Naive B cell (primary cell): ENCODE measurements at regions not wholly inside any gene's neighbourhood (a gene's known extent, or its start where the extent isn't known, plus 50 kb on each side); places are given as distances from the start of the nearest gene placed in this dataset.
A peak's percentile ranks its signal among the peaks of the same experiment; 100 is the strongest.

Source experiments
- ATAC-seq, 2 donors: fragments of 150-1000 bp; cut with Tn5 transposase; 2 replicates each; pipeline ENCODE4 v1.10.0; 2021; ENCODE audit warnings: low read depth in 2 of 2, mild to moderate bottlenecking in 2 of 2, moderate library complexity in 2 of 2
- DNase-seq: peaks from one replicate; pipeline ENCODE4 v3.0.0; 2022
- H3K27ac Mint-ChIP-seq, 6 donors: one replicate each; pipeline ENCODE4 v1.8.0; 2020 to 2022; ENCODE audit warnings: mild to moderate bottlenecking in 6 of 6, mixed read lengths in 6 of 6, moderate library complexity in 5 of 6, inconsistent platforms in 2 of 6
- H3K27me3 Mint-ChIP-seq, 3 donors: one replicate each; pipeline ENCODE4 v1.8.0; 2021 to 2022; ENCODE audit warnings: mixed read lengths in 3 of 3, mild to moderate bottlenecking in 1 of 3
- H3K36me3 Mint-ChIP-seq, 2 donors: one replicate each; pipeline ENCODE4 v1.8.0; 2020 to 2022; ENCODE audit warnings: mixed read lengths in 2 of 2, inconsistent platforms in 1 of 2, mild to moderate bottlenecking in 1 of 2
- H3K4me1 Mint-ChIP-seq, 3 donors: one replicate each; pipeline ENCODE4 v1.8.0; 2020 to 2022; ENCODE audit warnings: mixed read lengths in 3 of 3, inconsistent platforms in 1 of 3, mild to moderate bottlenecking in 1 of 3, moderate library complexity in 1 of 3
- H3K4me3 Mint-ChIP-seq, 8 donors: one replicate each; pipeline ENCODE4 v1.8.0; 2020 to 2022; ENCODE audit warnings: mild to moderate bottlenecking in 8 of 8, mixed read lengths in 8 of 8, moderate library complexity in 8 of 8, inconsistent platforms in 2 of 8
- H3K9me3 Mint-ChIP-seq, 7 donors: one replicate each; pipeline ENCODE4 v1.8.0; 2020 to 2022; ENCODE audit warnings: mixed read lengths in 7 of 7, mild to moderate bottlenecking in 5 of 7, inconsistent platforms in 2 of 7, moderate library complexity in 1 of 7

GRCh38 chr6:68049562-68049961 is 585.5 kb upstream of the ADGRB3 start:
- Mint-ChIP-seq H3K36me3 (no peaks in the 10 kb centered on the region), H3K4me1 (no peaks in the 10 kb centered on the region), H3K4me3 (no peak overlapping the region), H3K27me3 (no peaks in the 10 kb centered on the region), H3K9me3 (peaks cover 0 to 2% (median 0%) of the 10 kb centered on the region in 7 donors), H3K27ac (no peak overlapping the region)
- ATAC-seq (no peak), DNase-seq (no peak)

DNA sequence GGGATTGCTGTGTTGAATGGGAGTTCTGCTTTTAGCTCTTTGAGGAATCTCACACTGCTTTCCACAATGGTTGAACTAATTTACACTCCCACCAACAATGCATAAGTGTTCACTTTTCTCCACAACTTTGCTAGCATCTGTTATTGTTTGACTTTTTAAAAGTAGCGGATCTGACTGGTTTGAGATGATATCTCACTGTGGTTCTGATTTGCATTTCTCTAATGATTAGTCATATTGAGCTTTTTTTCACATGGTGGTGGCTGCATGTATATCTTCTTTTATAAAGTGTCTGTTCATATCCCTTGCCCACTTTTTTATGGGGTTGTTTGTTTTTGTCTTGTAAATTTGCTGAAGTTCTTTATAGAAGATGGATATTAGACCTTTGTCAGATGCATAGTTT is 588.3 kb upstream of the ADGRB3 start:
- Mint-ChIP-seq H3K4me1 (no peaks in the 10 kb centered on the region), H3K4me3 (no peak overlapping the region), H3K36me3 (no peaks in the 10 kb centered on the region), H3K27me3 (no peaks in the 10 kb centered on the region), H3K27ac (no peak overlapping the region), H3K9me3 (peaks cover 0 to 2% (median 0%) of the 10 kb centered on the region in 7 donors)
- DNase-seq (no peak), ATAC-seq (no peak)

GRCh38 chr6:68046302-68046701 is 588.8 kb upstream of the ADGRB3 start:
- Mint-ChIP-seq H3K27me3 (no peaks in the 10 kb centered on the region), H3K4me1 (no peaks in the 10 kb centered on the region), H3K36me3 (no peaks in the 10 kb centered on the region), H3K4me3 (no peak overlapping the region), H3K27ac (no peak overlapping the region), H3K9me3 (peaks cover 0 to 2% (median 0%) of the 10 kb centered on the region in 7 donors)
- no peak for ATAC-seq
- no peak for DNase-seq

DNA sequence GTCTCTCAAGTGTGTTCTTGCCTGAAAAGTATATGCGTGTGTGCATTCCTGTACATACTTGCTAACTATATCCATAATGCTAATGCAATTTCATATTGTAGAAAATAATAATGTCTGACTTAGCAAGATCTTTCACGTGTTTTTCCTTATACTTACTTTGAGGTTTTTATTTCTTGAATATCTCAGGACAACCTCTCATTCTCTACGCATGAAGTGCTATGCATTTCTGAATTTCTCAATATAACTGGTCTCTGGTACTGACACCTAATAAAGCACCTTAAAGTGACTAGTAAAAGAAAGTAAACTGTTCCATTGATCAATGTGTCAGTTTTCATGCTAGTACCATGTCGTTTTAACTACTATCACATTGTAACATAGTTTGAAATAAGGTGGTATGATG is 589.9 kb upstream of the ADGRB3 start:
- Mint-ChIP-seq H3K9me3 (peaks cover 0 to 2% (median 0%) of the 10 kb centered on the region in 7 donors), H3K36me3 (no peaks in the 10 kb centered on the region), H3K27me3 (no peaks in the 10 kb centered on the region), H3K4me1 (no peaks in the 10 kb centered on the region), H3K27ac (no peak overlapping the region), H3K4me3 (no peak overlapping the region)
- ATAC-seq (no peak), DNase-seq (no peak)

DNA sequence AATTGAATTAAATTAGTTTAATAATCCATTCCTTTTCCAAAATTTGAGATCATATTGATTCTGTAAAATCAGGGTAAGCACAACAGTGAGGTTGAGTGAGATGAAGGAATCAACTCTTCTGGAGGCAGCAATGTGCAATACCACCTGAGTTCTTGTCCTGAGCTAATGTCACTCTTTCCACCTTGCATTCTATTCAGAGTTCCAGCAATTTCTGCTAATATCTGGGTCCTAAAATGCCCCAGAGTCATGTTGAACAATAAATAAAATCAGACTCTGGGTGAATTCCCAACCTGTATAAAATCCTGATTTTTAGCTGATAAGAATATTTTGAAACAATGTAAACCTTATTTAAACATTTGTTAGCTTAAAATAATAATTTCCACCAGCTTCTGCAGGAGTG is 590.8 kb upstream of the ADGRB3 start:
- Mint-ChIP-seq H3K27me3 (no peaks in the 10 kb centered on the region), H3K27ac (no peak overlapping the region), H3K4me1 (no peaks in the 10 kb centered on the region), H3K36me3 (no peaks in the 10 kb centered on the region), H3K4me3 (no peak overlapping the region), H3K9me3 (peaks cover 0 to 6% (median 0%) of the 10 kb centered on the region in 7 donors)
- ATAC-seq (no peak), DNase-seq (no peak)

DNA sequence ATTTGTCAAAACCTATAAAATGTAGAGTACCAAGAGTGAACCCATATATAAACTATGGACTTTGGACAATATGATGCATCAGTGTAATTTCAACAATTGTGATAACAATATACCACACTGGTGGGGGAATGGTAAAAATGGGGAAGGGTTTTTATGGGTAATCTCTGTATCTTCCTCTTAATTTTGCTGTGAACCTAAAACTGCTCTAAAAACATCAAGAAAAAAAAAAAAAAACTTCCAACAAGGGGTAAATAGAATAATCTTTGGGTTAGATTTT is 592.0 kb upstream of the ADGRB3 start:
- no peaks in the 10 kb centered on the region for H3K36me3 Mint-ChIP-seq
- ATAC-seq (no peak), DNase-seq (no peak)
- no peak overlapping the region for H3K27ac Mint-ChIP-seq
- peaks cover 0 to 6% (median 0%) of the 10 kb centered on the region in 7 donors for H3K9me3 Mint-ChIP-seq
- no peaks in the 10 kb centered on the region for H3K27me3 Mint-ChIP-seq
- no peak overlapping the region for H3K4me3 Mint-ChIP-seq
- no peaks in the 10 kb centered on the region for H3K4me1 Mint-ChIP-seq

DNA sequence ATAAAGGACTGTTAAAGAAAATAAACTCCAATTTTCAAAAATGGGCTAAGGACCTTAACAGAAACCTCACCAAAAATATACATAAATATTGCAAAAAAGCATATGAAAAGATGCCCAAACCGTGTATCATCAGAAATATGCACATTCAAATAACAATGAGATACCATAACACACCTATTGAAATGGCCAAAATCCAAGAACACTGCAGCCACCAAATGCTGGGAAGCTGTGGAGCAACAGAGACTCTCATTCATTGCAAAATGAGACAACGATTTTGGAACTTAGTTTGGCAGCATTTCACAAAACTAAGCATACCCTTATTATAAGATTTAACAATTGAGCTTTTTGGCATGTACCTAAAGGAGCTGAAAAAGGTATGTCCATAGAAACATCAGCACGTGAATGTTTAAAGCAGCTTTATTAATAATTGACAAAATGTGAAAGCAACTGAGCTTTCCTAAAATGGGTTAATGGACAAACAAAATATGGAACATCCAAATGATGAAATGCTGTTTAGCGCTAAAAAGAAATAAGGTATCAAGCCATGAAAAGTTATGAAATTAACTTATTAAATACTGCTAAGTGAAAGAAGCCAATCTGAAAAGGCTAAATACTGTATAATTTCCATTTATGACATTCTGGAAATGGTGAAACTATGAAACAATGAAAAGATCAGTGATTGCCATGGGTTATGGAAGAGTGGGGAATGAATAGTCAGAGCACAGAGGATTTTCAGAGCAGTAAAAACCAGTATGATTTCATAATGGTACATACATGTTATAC is 592.6 kb upstream of the ADGRB3 start:
- ATAC-seq (no peak), DNase-seq (no peak)
- Mint-ChIP-seq H3K4me3 (no peak overlapping the region), H3K9me3 (peaks cover 0 to 6% (median 0%) of the 10 kb centered on the region in 7 donors), H3K27ac (no peak overlapping the region), H3K4me1 (no peaks in the 10 kb centered on the region), H3K27me3 (no peaks in the 10 kb centered on the region), H3K36me3 (no peaks in the 10 kb centered on the region)

DNA sequence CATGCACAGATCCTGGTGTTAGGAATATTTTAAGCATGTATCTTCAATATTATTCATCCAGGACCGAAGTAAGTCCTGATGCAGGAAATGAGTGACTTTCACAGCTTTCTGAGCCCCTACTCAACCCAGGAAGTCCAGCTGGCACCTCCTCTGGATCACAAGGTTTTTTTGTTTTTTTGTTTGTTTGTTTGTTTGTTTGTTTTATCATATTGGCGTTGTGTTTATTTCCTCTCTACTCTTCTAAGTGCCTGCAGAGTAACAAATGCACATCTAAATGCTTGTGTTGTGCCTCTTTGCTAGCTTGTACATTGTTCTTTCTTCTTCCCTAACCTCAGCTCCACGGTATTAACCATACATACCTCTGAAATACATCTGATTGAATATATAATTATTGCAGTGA is 594.3 kb upstream of the ADGRB3 start:
- no peak for ATAC-seq

DNA sequence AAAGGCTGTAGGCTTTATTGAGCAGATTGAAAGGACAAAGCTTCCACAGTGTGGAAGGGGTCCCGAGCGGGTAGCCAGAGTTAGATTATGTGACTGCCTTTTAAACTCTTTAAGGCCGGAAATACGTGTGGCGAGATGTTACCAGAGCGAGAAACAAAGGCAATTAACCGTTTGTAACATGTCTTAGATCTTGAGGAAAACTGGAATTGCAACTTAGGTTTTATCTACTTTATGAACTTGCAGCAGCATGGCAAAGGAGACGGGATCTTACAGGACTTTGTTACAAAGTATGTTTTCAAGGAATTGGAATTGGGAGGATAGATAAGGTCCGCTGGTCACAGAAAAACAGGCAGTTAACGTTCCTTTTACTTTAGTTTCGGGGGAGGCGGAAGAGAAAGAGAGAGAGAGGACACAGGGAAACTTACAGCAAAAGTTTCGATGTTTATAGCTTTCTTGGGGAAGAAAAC is 594.7 kb upstream of the ADGRB3 start:
- Mint-ChIP-seq H3K27ac (peak overlapping the region in 3 of 6 donors; percentile 6 to 74 (median 38)), H3K4me3 (peak overlapping the region; percentile 32 to 89 (median 74)), H3K36me3 (no peaks in the 10 kb centered on the region), H3K4me1 (no peaks in the 10 kb centered on the region), H3K27me3 (no peaks in the 10 kb centered on the region), H3K9me3 (peaks cover 0 to 9% (median 0%) of the 10 kb centered on the region in 7 donors)
- no peak for DNase-seq
- no peak for ATAC-seq

More for the DNA sequence above, 594.3 kb upstream of the ADGRB3 start:
- Mint-ChIP-seq H3K4me1 (no peaks in the 10 kb centered on the region), H3K4me3 (peak overlapping the region in 7 of 8 donors; percentile 41 to 89 (median 74)), H3K36me3 (no peaks in the 10 kb centered on the region), H3K9me3 (peaks cover 0 to 9% (median 0%) of the 10 kb centered on the region in 7 donors), H3K27me3 (no peaks in the 10 kb centered on the region), H3K27ac (peak overlapping the region in 1 of 6 donors; percentile 74)
- no peak for DNase-seq

DNA sequence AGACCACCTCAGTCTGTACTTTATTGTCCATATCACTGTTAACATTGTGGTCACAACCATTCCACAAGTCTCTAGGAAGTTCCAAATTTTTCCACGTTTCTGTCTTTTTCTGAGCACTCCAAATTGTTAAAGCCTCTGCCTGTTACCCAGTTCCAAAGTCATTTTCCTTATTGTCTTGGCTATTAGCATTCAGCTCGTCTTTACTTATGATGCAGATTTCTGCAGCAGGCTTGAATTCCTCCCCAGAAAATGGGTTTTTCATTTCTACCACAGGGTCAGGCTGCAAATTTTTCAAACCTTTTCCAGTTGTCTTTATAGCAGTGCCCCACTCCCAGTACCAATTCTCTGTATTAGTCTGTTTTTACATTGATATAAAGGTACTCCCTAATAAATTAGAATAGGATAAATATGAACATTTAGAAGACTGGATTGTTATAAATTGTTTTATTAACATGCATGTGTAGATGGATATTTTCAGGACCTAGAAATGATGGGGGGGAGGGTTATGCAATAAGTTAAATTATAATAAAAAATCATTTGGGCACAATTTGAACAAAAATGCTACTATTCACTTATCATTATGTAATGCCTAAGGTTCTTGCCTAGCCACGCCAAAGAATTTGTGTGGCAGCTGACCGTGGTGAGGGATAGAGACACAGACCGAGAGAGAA is 595.3 kb upstream of the ADGRB3 start:
- Mint-ChIP-seq H3K4me1 (no peaks in the 10 kb centered on the region), H3K27ac (peak overlapping the region in 1 of 6 donors; percentile 38), H3K4me3 (peak overlapping the region; percentile 32 to 89 (median 74)), H3K27me3 (no peaks in the 10 kb centered on the region), H3K9me3 (peaks cover 0 to 9% (median 0%) of the 10 kb centered on the region in 7 donors), H3K36me3 (no peaks in the 10 kb centered on the region)
- DNase-seq = no peak
- no peak for ATAC-seq

DNA sequence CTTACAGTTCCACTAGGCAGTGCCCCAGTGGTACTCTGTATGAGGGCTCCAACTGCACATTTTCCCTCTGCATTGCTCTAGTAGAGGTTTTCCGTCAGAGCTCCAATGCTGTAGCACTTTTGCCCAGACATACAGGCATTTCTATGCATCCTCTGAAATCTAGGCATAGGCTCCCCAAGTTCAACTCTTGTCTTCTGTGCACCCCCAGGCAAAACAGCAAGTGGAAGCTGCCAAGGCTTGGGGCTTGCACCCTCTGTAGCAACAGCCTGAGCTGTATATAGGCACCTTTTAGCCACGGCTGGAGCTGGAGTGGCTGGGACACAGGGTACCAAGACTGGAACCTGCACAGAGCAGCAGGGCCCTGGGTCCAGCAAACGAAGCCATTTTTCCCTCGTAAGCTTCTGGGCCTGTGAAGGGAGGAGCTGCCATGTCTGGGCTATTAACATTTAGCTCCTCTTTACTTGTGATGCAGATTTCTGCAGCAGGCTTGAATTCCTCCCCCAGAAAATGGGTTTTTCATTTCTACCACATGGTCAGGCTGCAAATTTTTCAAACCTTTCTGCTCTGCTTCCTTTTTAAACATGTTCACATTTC is 596.2 kb upstream of the ADGRB3 start:
- no peaks in the 10 kb centered on the region for H3K27me3 Mint-ChIP-seq
- no peaks in the 10 kb centered on the region for H3K4me1 Mint-ChIP-seq
- DNase-seq (no peak), ATAC-seq (no peak)
- H3K9me3 Mint-ChIP-seq = peaks cover 0 to 9% (median 0%) of the 10 kb centered on the region in 7 donors
- no peaks in the 10 kb centered on the region for H3K36me3 Mint-ChIP-seq
- H3K27ac Mint-ChIP-seq = no peak overlapping the region
- H3K4me3 Mint-ChIP-seq = no peak overlapping the region

DNA sequence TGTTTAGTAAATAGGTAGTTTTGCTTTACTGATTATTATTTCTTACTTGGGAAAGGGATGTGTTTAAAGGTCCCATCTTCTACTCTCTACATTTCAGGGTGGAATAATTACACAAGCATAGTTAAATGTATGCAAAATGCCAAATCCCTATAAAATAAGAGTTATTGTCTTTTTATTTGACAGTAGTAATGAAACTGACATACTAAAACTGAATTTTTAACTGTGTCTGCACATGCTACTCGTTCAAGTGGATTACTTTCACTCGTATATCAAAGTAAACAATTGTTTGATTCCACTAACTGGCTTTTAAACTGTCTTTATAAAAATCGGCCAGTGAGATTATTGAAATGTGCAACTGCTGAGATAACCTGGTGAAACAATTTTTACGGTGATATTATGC is 602.9 kb upstream of the ADGRB3 start:
- H3K4me3 Mint-ChIP-seq = no peak overlapping the region
- H3K36me3 Mint-ChIP-seq = no peaks in the 10 kb centered on the region
- H3K4me1 Mint-ChIP-seq = no peaks in the 10 kb centered on the region
- no peak overlapping the region for H3K27ac Mint-ChIP-seq
- DNase-seq = no peak
- H3K9me3 Mint-ChIP-seq = peaks cover 0 to 7% (median 3%) of the 10 kb centered on the region in 7 donors
- H3K27me3 Mint-ChIP-seq = no peaks in the 10 kb centered on the region
- no peak for ATAC-seq

DNA sequence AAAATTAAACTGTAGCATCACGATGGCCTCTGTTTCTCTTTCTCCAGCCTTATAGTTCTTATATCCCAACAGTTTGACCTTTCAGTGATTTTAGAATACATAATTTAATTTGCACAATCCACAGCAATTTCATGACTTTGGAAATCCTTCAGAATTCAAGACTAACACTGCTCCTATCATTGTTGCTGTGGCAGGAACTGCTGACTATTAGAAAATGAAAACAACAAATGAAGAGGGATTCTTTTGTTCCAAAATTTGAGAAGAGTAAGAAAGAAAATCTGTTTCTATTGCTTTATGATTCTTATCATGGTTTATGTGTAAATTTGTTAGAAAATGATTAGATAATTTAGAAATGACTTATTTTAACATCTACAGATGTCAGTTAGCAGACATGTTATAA is 604.0 kb upstream of the ADGRB3 start:
- H3K36me3 Mint-ChIP-seq = no peaks in the 10 kb centered on the region
- no peak for DNase-seq

GRCh38 chr6:68026483-68026882 is 608.6 kb upstream of the ADGRB3 start:
- H3K4me3 Mint-ChIP-seq = no peak overlapping the region
- ATAC-seq (no peak), DNase-seq (no peak)
- no peaks in the 10 kb centered on the region for H3K4me1 Mint-ChIP-seq
- H3K27me3 Mint-ChIP-seq = no peaks in the 10 kb centered on the region
- H3K27ac Mint-ChIP-seq = no peak overlapping the region
- H3K9me3 Mint-ChIP-seq = peaks cover 0 to 8% (median 5%) of the 10 kb centered on the region in 7 donors
- no peaks in the 10 kb centered on the region for H3K36me3 Mint-ChIP-seq

More for the DNA sequence above, 604.0 kb upstream of the ADGRB3 start:
- Mint-ChIP-seq H3K27ac (no peak overlapping the region), H3K9me3 (peaks cover 0 to 7% (median 1%) of the 10 kb centered on the region in 7 donors), H3K27me3 (no peaks in the 10 kb centered on the region), H3K4me3 (no peak overlapping the region), H3K4me1 (no peaks in the 10 kb centered on the region)
- no peak for ATAC-seq
